Fibroblast of lung (primary cell): ENCODE measurements at regions not wholly inside any gene's neighbourhood (a gene's known extent, or its start where the extent isn't known, plus 50 kb on each side); places are given as distances from the start of the nearest gene placed in this dataset.

ENCODE experiments used
- DNase-seq, 2 donors: peaks; one replicate each; pipeline versions ENCODE4 v3.0.0 to v3.0.0-alpha.2; 2010; ENCODE audit warnings: low read depth in 2 of 2
- H2AFZ ChIP-seq: 2 replicates; pipeline ENCODE4 v1.5.1; 2012; ENCODE audit warnings: low read length, control low read depth, inconsistent platforms
- H3K27ac ChIP-seq: 2 replicates; pipeline ENCODE4 v1.5.1; 2011; ENCODE audit warnings: low read length, control low read depth; ENCODE audit not compliant: insufficient read depth
- H3K27me3 ChIP-seq: 2 replicates; pipeline ENCODE4 v1.5.1; 2011; ENCODE audit warnings: mild to moderate bottlenecking, low read length; ENCODE audit not compliant: control insufficient read depth, insufficient read depth
- H3K36me3 ChIP-seq: 2 replicates; pipeline ENCODE4 v1.5.1; 2011; ENCODE audit warnings: low read length; ENCODE audit not compliant: control insufficient read depth, insufficient read depth
- H3K4me1 ChIP-seq: 2 replicates; pipeline ENCODE4 v1.5.1; 2011; ENCODE audit warnings: low read length; ENCODE audit not compliant: control insufficient read depth, insufficient read depth; ENCODE audit errors: extremely low read depth
- H3K4me2 ChIP-seq: 2 replicates; pipeline ENCODE4 v1.5.1; 2011; ENCODE audit warnings: low read length, control low read depth; ENCODE audit not compliant: insufficient read depth; ENCODE audit errors: extremely low read depth
- H3K4me3 ChIP-seq, 4 experiments: fragments of 200-600 bp in 1 of 4; sonication (generic) in 1 of 4; replicated peaks in 1 of 4; 2 replicates each; pipeline ENCODE4 v1.5.1; 2011 to 2016; ENCODE audit warnings: low read length in 4 of 4, low read depth in 3 of 4, mild to moderate bottlenecking in 3 of 4, control low read depth in 2 of 4, inconsistent platforms in 1 of 4, mixed read lengths in 1 of 4; ENCODE audit not compliant: insufficient read depth in 1 of 4; ENCODE audit errors: control extremely low read depth in 1 of 4
- H3K79me2 ChIP-seq: 2 replicates; pipeline ENCODE4 v1.5.1; 2012; ENCODE audit warnings: mild to moderate bottlenecking, low read length, inconsistent platforms; ENCODE audit not compliant: control insufficient read depth, insufficient read depth
- H3K9ac ChIP-seq: 2 replicates; pipeline ENCODE4 v1.5.1; 2011; ENCODE audit warnings: mild to moderate bottlenecking, low read length, control low read depth; ENCODE audit not compliant: insufficient read depth
- H3K9me3 ChIP-seq: 2 replicates; pipeline ENCODE4 v1.5.1; 2012; ENCODE audit warnings: low read depth, low read length; ENCODE audit not compliant: control insufficient read depth, insufficient read depth
- H4K20me1 ChIP-seq: 2 replicates; pipeline ENCODE4 v1.5.1; 2011; ENCODE audit warnings: low read length; ENCODE audit not compliant: control insufficient read depth, insufficient read depth; ENCODE audit errors: extremely low read depth
- EZH2 ChIP-seq: IDR thresholded peaks from 2 replicates; pipeline ENCODE4 v1.5.1; 2012; ENCODE audit warnings: low read length, control low read depth, mild to moderate bottlenecking; ENCODE audit errors: missing control alignments
- TF ChIP-seq, protein P1 (sequence below), 2 donors: IDR thresholded peaks in 1 of 2; conservative IDR thresholded peaks in 1 of 2; 1 replicate in 1 of 2; 2 replicates in 1 of 2; pipeline ENCODE4 v1.5.1; 2011 to 2012; ENCODE audit warnings: low read length in 2 of 2, control low read depth in 1 of 2, inconsistent platforms in 1 of 2, low read depth in 1 of 2, mild to moderate bottlenecking in 1 of 2

- Histone ChIP-seq H3K4me1 (no peaks in the 10 kb centered on the region), H3K4me3 (no peak overlapping the region), H3K27ac (no peak overlapping the region), H3K79me2 (no peaks in the 10 kb centered on the region), H4K20me1 (no peaks in the 10 kb centered on the region), H2AFZ (no peak overlapping the region), H3K27me3 (no peaks in the 10 kb centered on the region), H3K9me3 (no peaks in the 10 kb centered on the region), H3K36me3 (no peaks in the 10 kb centered on the region), H3K9ac (no peak overlapping the region), H3K4me2 (no peak overlapping the region)
- TF ChIP-seq, protein P1, sequence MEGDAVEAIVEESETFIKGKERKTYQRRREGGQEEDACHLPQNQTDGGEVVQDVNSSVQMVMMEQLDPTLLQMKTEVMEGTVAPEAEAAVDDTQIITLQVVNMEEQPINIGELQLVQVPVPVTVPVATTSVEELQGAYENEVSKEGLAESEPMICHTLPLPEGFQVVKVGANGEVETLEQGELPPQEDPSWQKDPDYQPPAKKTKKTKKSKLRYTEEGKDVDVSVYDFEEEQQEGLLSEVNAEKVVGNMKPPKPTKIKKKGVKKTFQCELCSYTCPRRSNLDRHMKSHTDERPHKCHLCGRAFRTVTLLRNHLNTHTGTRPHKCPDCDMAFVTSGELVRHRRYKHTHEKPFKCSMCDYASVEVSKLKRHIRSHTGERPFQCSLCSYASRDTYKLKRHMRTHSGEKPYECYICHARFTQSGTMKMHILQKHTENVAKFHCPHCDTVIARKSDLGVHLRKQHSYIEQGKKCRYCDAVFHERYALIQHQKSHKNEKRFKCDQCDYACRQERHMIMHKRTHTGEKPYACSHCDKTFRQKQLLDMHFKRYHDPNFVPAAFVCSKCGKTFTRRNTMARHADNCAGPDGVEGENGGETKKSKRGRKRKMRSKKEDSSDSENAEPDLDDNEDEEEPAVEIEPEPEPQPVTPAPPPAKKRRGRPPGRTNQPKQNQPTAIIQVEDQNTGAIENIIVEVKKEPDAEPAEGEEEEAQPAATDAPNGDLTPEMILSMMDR (conservative IDR thresholded peaks at IDR 0.05 in 1 of 2, IDR thresholded peaks at IDR 0.05 in 1 of 2; ENCODE audit: low read depth in 1 of 2, low read length in 2 of 2) = no peak
- no peak for TF ChIP-seq EZH2
- DNase-seq = no peak
Observed at GRCh38 chr5:159571501-159572244, 241.4 kb upstream of the IL12B start.

- Histone ChIP-seq H3K4me1 (no peaks in the 10 kb centered on the region), H4K20me1 (no peaks in the 10 kb centered on the region), H3K36me3 (no peaks in the 10 kb centered on the region), H3K79me2 (no peaks in the 10 kb centered on the region), H3K4me3 (no peak overlapping the region), H3K9ac (no peak overlapping the region), H3K27ac (no peak overlapping the region), H2AFZ (no peak overlapping the region), H3K27me3 (no peaks in the 10 kb centered on the region), H3K4me2 (no peak overlapping the region), H3K9me3 (no peaks in the 10 kb centered on the region)
- DNase-seq = no peak
- TF ChIP-seq, protein P1 (conservative IDR thresholded peaks at IDR 0.05 in 1 of 2, IDR thresholded peaks at IDR 0.05 in 1 of 2; ENCODE audit: low read depth in 1 of 2, low read length in 2 of 2) = no peak
Observed at GRCh38 chr5:159576902-159577301, 246.6 kb upstream of the IL12B start.

- no peak overlapping the region for H3K4me2 ChIP-seq
- no peak overlapping the region for H3K9ac ChIP-seq
- no peaks in the 10 kb centered on the region for H3K79me2 ChIP-seq
Observed at GRCh38 chr5:159581502-159582249, 251.4 kb upstream of the IL12B start.

More at GRCh38 chr5:159581502-159582249, 251.4 kb upstream of the IL12B start:
- H2AFZ ChIP-seq = no peak overlapping the region
- H3K9me3 ChIP-seq = no peaks in the 10 kb centered on the region
- H3K4me1 ChIP-seq = no peaks in the 10 kb centered on the region
- H3K27me3 ChIP-seq = no peaks in the 10 kb centered on the region
- no peaks in the 10 kb centered on the region for H4K20me1 ChIP-seq
- peak; percentile 71 to 95 for DNase-seq
- TF ChIP-seq EZH2 = no peak
- TF ChIP-seq, protein P1 (conservative IDR thresholded peaks at IDR 0.05 in 1 of 2, IDR thresholded peaks at IDR 0.05 in 1 of 2; ENCODE audit: low read depth in 1 of 2, low read length in 2 of 2) = peak in 1 of 2 donors; percentile 34
- H3K27ac ChIP-seq = no peak overlapping the region
- no peak overlapping the region for H3K4me3 ChIP-seq
- no peaks in the 10 kb centered on the region for H3K36me3 ChIP-seq
